ENCODE measurements at regions not wholly inside any gene's neighbourhood (a gene's known extent, or its start where the extent isn't known, plus 50 kb on each side); places are given as distances from the start of the nearest gene placed in this dataset.
"Not testable (repeated sequence)": the region's sequence is repeated elsewhere in the genome, so short reads cannot be mapped to it uniquely, and the experiment has no call there.

- no peak for TF ChIP-seq CTCF (IDR thresholded peaks at IDR 0.05; ENCODE audit: extremely low read depth, missing control alignments)
- DNase-seq (ENCODE audit: low spot score), result no peak
Measured at GRCh38 chr9:81317939-81318338, 371.4 kb downstream of the TLE1 start.

GRCh38 chr9:81317223-81317622 is 372.1 kb downstream of the TLE1 start:
- DNase-seq (ENCODE audit: low spot score), result no peak
- TF ChIP-seq CTCF (IDR thresholded peaks at IDR 0.05; ENCODE audit: extremely low read depth, missing control alignments), result no peak

- DNase-seq (ENCODE audit: low spot score), result no peak
- no peak for TF ChIP-seq CTCF (IDR thresholded peaks at IDR 0.05; ENCODE audit: extremely low read depth, missing control alignments)
Measured at GRCh38 chr9:81314490-81314889, 374.9 kb downstream of the TLE1 start.

GRCh38 chr9:81313877-81314276 is 375.5 kb downstream of the TLE1 start:
- no peak for DNase-seq (ENCODE audit: low spot score)
- no peak for TF ChIP-seq CTCF (IDR thresholded peaks at IDR 0.05; ENCODE audit: extremely low read depth, missing control alignments)

GRCh38 chr9:81312346-81312745 is 377.0 kb downstream of the TLE1 start:
- DNase-seq (ENCODE audit: low spot score), result no peak
- no peak for TF ChIP-seq CTCF (IDR thresholded peaks at IDR 0.05; ENCODE audit: extremely low read depth, missing control alignments)

- no peak for TF ChIP-seq CTCF (IDR thresholded peaks at IDR 0.05; ENCODE audit: extremely low read depth, missing control alignments)
- DNase-seq (ENCODE audit: low spot score), result no peak
Measured at GRCh38 chr9:81308404-81308803, 380.9 kb downstream of the TLE1 start.

GRCh38 chr9:81307791-81308190 is 381.6 kb downstream of the TLE1 start:
- not testable (repeated sequence) for DNase-seq (ENCODE audit: low spot score)

- no peak for DNase-seq (ENCODE audit: low spot score)
- TF ChIP-seq CTCF (IDR thresholded peaks at IDR 0.05; ENCODE audit: extremely low read depth, missing control alignments), result no peak
Measured at GRCh38 chr9:81305561-81306182, 383.7 kb downstream of the TLE1 start.
